Uterus (tissue), 3 donors: ENCODE measurements at regions not wholly inside any gene's neighbourhood (a gene's known extent, or its start where the extent isn't known, plus 50 kb on each side); places are given as distances from the start of the nearest gene placed in this dataset.

Experiments
- DNase-seq, 2 donors: peaks; one replicate each; pipeline ENCODE4 v3.0.0-alpha.2; 2019 to 2020
- H3K27ac ChIP-seq, 2 donors: fragments of 200-600 bp; sonication (generic); 1 replicate in 1 of 2; 2 replicates in 1 of 2; pipeline ENCODE4 v1.5.1; 2016 to 2018
- H3K27me3 ChIP-seq, 2 donors: fragments of 200-600 bp; sonication (generic); one replicate each; pipeline ENCODE4 v1.5.1; 2018 to 2019; ENCODE audit warnings: control low read depth in 1 of 2
- H3K36me3 ChIP-seq, 2 donors: fragments of 200-600 bp; sonication (generic); one replicate each; pipeline ENCODE4 v1.5.1; 2019; ENCODE audit warnings: control low read depth in 1 of 2
- H3K4me1 ChIP-seq, 2 donors: fragments of 200-600 bp; sonication (generic); one replicate each; pipeline ENCODE4 v1.5.1; 2018 to 2019; ENCODE audit warnings: control low read depth in 1 of 2
- H3K4me3 ChIP-seq, 2 donors: fragments of 200-600 bp; sonication (generic); 1 replicate in 1 of 2; 2 replicates in 1 of 2; pipeline ENCODE4 v1.5.1; 2018 to 2019; ENCODE audit warnings: mild to moderate bottlenecking in 1 of 2
- H3K9me3 ChIP-seq, 2 donors: fragments of 200-600 bp; sonication (generic); one replicate each; pipeline ENCODE4 v1.5.1; 2019; ENCODE audit warnings: control low read depth in 1 of 2
- CTCF ChIP-seq, 4 experiments: fragments of 200-600 bp in 2 of 4; fragments of 450-650 bp in 2 of 4; sonication (generic) in 2 of 4; IDR thresholded peaks; one replicate each; pipeline ENCODE4 v1.5.1; 2016 to 2019; ENCODE audit warnings: antibody characterized with exemption in 4 of 4, mild to moderate bottlenecking in 2 of 4, moderate library complexity in 1 of 4
- POLR2A ChIP-seq, 2 donors: fragments of 450-650 bp; IDR thresholded peaks; one replicate each; pipeline ENCODE4 v1.6.1; 2016; ENCODE audit warnings: antibody characterized with exemption in 2 of 2, mild to moderate bottlenecking in 1 of 2, moderate library complexity in 1 of 2
- intact Hi-C: fragments of 100-400 bp; cut with DNase I; formaldehyde crosslinking; loops from one replicate; pipeline ENCODE4 v1.15.1; 2023; ENCODE audit warnings: low total_unique reads
- donor health status: DM: yes; HTN: yes; CAD: no.

- Histone ChIP-seq H3K4me3 (no peak overlapping the region), H3K27ac (no peak overlapping the region), H3K4me1 (no peaks in the 10 kb centered on the region), H3K9me3 (no peaks in the 10 kb centered on the region), H3K36me3 (no peaks in the 10 kb centered on the region), H3K27me3 (no peaks in the 10 kb centered on the region)
- no peak for TF ChIP-seq POLR2A (IDR thresholded peaks at IDR 0.05)
- TF ChIP-seq CTCF (IDR thresholded peaks at IDR 0.05): no peak
- intact Hi-C loops: no loop called here
- no peak for DNase-seq
Measured at GRCh38 chr4:18203966-18204365, 182.4 kb upstream of the LCORL start.

- DNase-seq: no peak
- no peak for TF ChIP-seq CTCF (IDR thresholded peaks at IDR 0.05)
- TF ChIP-seq POLR2A (IDR thresholded peaks at IDR 0.05): no peak
- intact Hi-C loops: no loop called here
- H3K4me3 ChIP-seq: no peak overlapping the region
- H3K9me3 ChIP-seq: no peaks in the 10 kb centered on the region
- H3K4me1 ChIP-seq: no peaks in the 10 kb centered on the region
- H3K27ac ChIP-seq: no peak overlapping the region
- H3K27me3 ChIP-seq: no peaks in the 10 kb centered on the region
- H3K36me3 ChIP-seq: no peaks in the 10 kb centered on the region
Measured at GRCh38 chr4:18202486-18202885, 180.9 kb upstream of the LCORL start.

GRCh38 chr4:18201885-18202284, 180.3 kb upstream of the LCORL start:
- no peaks in the 10 kb centered on the region for H3K27me3 ChIP-seq
- no peak for DNase-seq
- H3K4me3 ChIP-seq: no peak overlapping the region
- intact Hi-C loops: no loop called here
- H3K9me3 ChIP-seq: no peaks in the 10 kb centered on the region
- H3K27ac ChIP-seq: no peak overlapping the region
- H3K36me3 ChIP-seq: no peaks in the 10 kb centered on the region
- TF ChIP-seq POLR2A (IDR thresholded peaks at IDR 0.05): no peak
- TF ChIP-seq CTCF (IDR thresholded peaks at IDR 0.05): no peak
- H3K4me1 ChIP-seq: no peaks in the 10 kb centered on the region

GRCh38 chr4:18198653-18199052, 177.1 kb upstream of the LCORL start:
- no peak for DNase-seq
- Histone ChIP-seq H3K36me3 (no peaks in the 10 kb centered on the region), H3K4me1 (no peaks in the 10 kb centered on the region), H3K4me3 (no peak overlapping the region), H3K9me3 (no peaks in the 10 kb centered on the region), H3K27ac (no peak overlapping the region), H3K27me3 (no peaks in the 10 kb centered on the region)
- TF ChIP-seq CTCF (IDR thresholded peaks at IDR 0.05) (no peak), POLR2A (IDR thresholded peaks at IDR 0.05) (no peak)
- intact Hi-C loops: no loop called here

GRCh38 chr4:18197467-18197866, 175.9 kb upstream of the LCORL start:
- intact Hi-C loops: no loop called here
- Histone ChIP-seq H3K36me3 (no peaks in the 10 kb centered on the region), H3K4me1 (no peaks in the 10 kb centered on the region), H3K4me3 (no peak overlapping the region), H3K27me3 (no peaks in the 10 kb centered on the region), H3K27ac (no peak overlapping the region), H3K9me3 (no peaks in the 10 kb centered on the region)
- no peak for TF ChIP-seq POLR2A (IDR thresholded peaks at IDR 0.05)
- no peak for TF ChIP-seq CTCF (IDR thresholded peaks at IDR 0.05)
- no peak for DNase-seq
